GM21786 (cell line): ENCODE measurements at regions not wholly inside any gene's neighbourhood (a gene's known extent, or its start where the extent isn't known, plus 50 kb on each side); places are given as distances from the start of the nearest gene placed in this dataset.
"Not testable (repeated sequence)": the region's sequence is repeated elsewhere in the genome, so short reads cannot be mapped to it uniquely, and the experiment has no call there.

Experiments
- ATAC-seq: cut with Tn5 transposase; IDR thresholded peaks from one replicate; pipeline ENCODE4 v1.9.1; 2021; ENCODE audit not compliant: unreplicated experiment

DNA sequence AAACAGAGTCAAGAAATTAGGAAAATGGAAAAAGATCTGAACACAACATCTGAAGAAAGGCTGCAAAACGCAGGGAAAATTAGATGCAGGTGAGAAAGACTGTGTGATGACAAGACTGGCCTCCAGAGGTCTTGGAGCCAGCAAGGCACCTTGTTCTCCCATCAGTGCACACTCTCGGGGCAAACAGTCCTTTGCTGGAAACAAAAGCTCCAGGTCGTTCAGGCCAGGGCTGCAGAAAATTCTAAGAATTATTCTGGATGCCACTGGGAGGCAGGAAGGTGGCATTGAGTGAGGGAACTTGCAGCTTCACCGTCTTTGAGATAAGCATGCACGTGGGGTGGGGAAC lies 219.9 kb upstream of the SSTR4 start:
- no peak for ATAC-seq

DNA sequence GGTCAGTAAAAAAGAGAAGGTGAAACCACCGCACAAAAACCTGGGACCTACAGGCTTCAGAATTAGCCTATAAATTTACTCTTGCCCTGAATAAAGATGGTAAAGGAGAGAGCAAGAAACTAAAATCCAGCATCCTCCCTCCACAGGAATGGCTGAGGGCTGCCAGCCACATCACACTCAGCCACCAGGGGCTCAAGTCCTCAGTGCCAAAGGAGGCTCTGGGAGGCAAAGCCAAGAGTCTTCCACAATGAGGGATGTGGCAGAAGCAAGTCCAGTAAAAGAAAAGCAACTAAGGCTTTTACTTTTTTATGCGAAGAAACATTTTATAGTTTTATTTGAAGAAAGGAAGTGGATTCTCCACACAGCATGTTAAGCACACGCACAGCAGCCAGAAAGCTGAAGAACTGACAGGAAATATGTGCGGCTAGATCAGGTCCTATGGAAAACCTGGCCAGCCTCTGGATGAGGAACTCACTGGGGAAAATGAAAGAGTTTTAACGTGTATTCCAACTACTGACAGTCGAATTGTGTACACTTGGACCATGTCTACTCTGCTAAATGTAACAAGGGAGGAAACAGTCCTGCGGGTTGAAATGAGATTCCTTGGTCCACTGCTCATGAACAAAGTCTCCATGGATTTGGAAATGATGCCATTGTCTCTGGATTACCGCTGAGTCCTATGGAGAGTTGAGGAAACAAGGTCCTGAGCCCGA lies 219.4 kb upstream of the SSTR4 start:
- ATAC-seq, result no peak

DNA sequence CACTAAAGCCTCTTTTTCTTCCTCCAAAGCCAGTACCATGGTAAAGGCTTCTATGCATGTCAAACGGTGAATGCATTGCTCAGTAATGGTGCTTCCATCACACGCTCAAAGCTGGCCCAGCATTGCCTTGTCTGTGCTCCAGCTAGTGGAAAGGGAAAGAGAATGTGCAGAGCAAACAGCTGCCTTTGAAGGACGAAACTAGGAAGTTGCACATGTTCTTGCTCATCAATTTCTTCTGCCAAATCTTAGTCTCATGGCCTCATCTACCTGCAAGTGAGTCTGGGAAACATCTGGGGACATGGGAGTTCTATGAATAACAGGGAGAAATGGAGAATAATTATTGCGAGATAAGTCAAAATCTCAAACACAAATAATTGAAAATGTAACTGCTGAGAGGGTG lies 216.5 kb upstream of the SSTR4 start:
- ATAC-seq, result no peak

DNA sequence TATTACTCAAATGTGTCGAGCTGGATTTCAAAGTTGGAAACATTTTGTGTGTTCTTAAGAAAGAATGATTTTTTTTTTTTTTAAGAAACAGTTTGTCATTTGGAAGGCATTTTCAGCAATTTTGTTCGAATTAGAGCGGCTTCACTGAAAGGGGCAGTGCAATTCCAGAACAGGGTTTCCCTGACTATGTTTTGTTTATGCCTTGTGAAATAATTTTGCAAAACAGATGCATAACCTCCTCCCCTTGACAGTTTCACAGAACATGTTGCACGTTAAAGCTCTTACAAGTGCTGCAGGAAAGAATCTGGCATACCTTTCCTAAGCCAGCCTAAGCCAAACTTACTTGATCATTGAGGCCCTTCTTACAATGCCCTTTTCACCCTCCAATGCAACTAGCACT lies 216.0 kb upstream of the SSTR4 start:
- ATAC-seq, result no peak

DNA sequence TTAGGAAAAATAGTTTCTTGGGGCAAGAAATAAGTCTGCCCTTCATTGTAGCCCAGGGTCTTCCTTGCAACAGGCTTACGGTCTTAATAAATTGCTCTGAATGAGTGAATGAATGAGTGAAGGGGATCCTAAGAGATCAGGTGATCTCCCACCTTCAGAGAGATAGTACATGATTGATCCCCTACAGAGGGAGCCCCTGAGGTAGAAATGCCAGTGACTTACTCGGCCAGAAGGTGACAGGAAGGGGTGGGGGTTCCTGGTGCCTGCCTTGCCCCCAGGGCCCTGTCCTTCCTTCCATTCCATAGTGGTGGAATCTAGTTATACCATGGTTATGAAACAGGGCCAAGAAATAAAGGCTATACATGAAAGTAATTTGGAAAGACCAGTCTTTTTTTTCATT lies 215.3 kb upstream of the SSTR4 start:
- ATAC-seq, result no peak

DNA sequence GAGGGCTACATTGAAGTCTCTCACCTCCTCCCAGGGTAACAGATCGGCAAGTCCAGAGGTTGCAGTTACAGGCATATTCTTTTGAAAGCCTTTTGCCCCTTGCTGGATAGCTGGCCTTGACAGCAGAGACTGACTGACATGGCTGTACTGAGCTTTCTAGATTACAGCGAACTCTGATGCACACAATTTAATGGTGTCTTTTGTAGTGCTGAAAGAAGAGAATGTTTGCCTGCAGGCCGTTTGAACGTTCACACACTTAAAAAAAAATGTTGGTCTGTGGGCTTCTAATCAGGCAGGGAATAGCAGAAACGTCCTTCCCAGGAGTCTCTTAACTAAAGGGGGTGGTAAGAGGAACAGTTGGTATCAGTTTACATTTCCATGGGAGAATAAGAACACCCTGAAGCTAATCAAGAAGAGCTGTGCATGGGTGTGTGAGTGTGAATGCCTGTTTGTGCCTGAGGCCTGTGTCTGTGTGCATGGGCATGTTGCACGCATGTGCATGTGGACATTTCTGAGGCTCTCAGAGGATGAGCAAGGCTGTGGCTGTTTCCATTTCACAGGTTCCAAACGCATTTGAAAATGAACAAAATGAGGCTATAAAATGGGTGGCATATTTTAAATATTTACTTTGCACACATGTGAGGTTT lies 213.9 kb upstream of the SSTR4 start:
- ATAC-seq, result no peak

DNA sequence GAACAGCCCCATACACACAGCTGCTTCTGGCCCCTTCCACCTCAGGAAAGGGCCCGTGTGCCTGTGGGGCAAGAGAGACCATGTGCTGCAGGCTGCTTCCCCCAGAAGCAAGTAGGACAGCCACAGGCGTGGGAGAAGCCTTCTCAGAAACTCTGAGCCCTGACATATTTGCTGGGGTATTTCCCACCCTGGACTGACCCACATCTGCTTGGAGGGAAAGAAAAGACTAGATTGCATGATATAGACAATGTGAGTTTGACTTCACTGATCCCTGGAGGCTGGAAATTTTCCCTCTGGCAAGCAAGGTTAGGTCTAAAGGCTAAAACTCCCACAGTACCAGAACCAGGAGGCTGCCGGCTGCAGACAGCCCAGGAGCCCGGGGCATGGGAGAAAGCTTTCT lies 213.3 kb upstream of the SSTR4 start:
- no peak for ATAC-seq

DNA sequence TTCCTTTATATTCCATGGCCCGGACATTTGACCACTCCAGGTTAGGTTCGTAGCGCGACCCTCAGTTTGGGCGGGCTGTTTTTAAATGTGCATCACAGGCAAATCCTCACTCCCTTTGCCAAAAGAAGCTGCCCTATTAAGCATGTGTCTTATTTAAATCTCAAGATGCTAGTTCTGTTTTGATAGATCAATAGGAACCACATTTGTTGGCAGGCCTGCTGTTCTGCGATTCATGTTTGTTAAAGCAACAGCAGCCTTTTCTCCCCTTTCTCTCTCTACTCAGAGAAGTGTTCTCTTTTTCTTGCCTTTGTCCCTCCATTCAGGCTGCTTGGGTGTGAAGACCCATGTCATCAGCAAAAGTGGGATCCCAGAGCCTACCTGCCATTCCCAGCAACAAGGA lies 212.0 kb upstream of the SSTR4 start:
- ATAC-seq, result no peak

DNA sequence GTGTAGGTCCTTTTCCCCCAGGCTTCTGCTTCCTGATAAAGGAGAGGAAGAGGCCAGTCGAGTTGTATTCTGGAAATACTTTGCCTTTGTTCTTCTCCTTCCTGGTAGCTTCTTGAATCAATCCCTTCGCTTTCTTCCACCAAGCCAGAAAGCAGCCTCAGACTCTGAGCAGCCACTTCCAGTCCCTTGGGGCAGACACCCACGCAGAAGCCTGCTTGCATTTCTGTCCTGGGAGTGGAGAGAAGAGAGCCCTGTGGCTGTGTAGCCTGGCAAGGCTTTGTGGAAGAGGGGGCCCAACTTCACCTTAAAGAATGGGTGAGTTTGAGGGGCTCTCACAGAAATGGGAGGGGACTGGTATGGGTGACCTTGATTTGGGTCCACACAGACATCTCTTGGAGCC lies 211.0 kb upstream of the SSTR4 start:
- no peak for ATAC-seq

DNA sequence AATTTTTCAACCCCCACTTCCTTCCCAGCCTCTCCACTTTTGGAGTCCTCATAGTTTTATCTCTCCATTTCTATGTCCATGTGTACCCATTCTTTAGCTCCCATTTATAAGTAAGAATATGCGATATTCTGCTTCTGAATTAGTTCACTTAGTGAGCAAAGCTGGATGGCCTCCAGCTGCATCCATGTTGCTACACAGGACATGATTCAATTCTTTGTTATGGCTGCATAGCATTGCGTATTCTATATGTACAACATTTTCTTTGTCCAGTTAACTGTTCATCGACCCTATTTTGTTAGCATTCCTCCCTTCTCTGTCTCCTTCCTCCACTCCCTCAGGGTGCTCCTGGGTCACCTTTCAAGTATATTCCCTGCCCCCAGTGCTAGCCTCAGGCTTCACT lies 210.0 kb upstream of the SSTR4 start:
- no peak for ATAC-seq

DNA sequence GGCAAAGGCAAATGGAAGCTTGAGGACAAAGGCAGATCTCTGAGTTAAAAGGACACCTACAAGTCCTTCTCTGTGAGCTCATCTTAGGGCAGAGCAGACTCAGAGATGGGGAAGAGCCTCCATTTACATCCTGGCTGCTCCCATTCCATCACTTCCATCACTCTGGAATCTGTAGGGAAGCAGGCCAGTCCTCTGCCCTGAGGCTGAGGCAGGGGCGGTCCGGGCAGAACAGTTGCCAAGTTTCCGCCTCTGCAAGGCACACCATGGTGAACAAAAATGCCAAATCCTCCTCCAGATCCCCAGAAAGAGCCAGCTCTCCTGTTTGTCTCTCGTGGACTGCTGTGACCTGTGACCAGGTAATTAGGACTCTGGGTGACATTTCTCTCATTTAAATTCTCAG lies 209.6 kb upstream of the SSTR4 start:
- no peak for ATAC-seq

DNA sequence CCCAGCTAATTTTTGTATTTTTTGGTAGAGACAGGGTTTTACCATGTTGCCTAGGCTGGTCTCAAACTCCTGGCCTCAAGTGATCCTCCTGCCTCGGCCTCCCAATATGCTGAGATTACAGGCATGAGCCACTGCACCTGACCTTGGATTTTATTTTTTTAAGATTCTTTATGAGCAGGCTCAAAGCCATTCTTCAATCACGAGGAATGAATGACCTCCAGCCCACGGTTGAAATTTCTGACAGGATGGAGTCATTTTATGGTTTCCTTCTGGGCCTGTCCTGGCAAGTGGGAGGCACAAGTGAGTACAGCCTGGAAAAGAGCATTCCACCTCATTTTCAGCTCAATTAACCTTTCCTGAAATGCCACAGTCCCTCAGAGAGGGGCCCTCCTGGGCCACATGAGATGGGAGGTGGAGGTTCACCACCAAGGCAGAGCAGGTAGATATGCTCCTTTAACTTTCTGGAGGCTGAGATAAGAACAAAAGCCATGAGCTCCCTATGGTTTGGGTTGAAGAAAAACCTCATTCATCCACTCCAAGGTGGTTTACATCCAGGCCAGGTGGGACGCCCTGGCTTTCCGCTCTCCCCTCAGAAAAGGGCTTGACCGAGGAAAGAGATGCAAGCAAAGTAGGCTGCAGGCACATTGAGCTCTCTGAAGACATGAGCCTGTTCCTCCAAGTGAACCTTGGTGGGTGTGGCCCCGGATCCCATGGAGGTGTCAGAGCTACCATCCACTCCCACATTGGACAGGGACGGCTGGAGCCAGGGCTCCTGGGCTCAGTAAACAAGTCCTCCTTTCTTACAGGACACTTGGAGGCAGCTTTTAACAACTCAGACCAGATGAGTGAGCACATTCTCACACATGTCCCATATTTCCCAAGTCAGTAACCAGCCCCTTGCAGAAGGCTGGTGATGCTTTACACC lies 208.5 kb upstream of the SSTR4 start:
- ATAC-seq, result no peak

DNA sequence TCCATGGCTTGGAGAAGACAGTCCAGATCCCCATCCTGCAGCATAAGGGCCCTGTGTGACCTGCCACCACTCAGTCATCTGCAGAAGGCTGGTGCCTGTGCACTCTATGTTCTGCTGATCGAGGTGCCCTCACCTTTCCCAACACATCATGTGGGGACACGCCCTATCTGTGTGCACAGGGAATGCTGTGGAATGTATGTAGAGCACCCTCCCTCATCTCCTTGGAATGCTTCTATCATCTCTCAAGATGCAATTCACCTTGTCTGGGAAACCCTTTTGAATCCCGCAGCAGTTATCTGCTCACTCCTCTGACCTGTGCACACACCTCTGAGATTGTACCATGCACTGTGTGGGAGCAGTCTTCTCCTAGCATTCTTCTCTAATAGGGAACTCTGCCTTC lies 207.2 kb upstream of the SSTR4 start:
- ATAC-seq, result no peak

DNA sequence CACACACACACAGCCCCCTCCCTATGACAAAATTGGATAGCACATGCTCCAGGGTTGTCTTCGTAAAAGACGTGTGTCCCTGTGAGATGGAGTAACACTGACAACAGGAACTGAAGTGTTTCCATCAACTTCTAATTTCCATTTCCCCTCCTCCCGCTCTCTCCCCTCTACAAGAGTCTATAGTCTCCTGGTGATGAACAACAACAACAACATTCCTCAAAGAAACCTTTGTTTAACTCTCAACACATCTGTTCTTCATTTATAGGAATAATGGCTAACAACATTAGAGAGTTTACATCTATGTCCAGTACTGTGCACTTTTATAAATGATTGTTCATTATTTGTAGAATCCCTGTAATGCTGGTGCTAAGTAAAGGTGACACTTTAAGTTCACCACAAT lies 205.8 kb upstream of the SSTR4 start:
- ATAC-seq, result no peak

DNA sequence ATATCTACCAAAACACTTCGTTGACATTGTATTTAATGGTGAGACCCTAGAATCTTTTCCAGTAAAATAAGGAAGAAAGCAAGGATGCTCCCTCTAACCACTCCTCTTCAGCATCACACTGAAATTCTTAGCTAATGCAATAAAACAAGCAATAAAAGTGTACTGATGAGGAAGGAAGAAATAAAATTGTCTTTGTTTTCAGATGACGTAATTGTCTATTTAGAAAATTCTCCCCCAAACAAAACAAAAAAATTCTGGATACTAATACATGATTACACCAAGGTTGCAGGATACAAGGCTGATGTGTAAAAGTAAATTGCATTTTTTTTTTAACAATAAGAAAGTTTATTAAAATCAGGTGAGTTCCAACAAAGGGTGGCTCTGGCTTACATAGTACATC lies 205.0 kb upstream of the SSTR4 start:
- no peak for ATAC-seq

DNA sequence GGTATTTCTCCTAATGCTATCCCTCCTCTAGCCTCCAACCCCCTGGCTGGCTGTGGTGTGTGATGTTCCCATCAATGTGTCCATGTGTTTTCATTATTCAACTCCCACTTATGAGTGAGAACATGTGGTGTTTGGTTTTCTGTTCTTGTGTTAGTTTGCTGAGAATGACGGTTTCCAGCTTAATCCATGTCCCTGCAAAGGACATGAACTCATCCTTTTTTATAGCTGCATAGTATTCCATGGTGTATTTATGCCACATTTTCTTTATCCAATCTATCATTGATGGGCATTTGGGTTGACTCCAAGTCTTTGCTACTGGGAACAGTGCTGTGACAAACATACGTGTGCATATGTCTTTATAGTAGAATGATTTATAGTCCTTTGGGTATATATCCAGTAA lies 204.4 kb upstream of the SSTR4 start:
- ATAC-seq, result not testable (repeated sequence)

DNA sequence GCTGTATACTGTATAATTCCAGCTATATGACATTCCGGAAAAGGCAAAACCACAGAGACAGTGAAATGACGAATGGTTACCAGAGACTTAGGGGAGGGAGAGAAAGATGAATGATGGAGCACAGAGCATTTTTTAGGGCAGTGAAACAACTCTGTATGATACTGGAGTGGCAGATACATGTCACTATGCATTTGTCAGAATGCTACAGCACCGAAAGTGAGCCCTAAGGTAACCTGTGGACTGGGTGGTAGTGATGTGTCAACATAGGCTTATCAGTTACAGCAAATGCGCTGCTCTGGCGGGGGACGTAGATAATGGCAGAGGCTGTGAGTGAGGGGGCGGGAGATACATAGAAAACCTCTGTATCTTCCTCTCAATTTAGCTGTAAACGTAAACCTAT lies 201.3 kb upstream of the SSTR4 start:
- ATAC-seq, result no peak

DNA sequence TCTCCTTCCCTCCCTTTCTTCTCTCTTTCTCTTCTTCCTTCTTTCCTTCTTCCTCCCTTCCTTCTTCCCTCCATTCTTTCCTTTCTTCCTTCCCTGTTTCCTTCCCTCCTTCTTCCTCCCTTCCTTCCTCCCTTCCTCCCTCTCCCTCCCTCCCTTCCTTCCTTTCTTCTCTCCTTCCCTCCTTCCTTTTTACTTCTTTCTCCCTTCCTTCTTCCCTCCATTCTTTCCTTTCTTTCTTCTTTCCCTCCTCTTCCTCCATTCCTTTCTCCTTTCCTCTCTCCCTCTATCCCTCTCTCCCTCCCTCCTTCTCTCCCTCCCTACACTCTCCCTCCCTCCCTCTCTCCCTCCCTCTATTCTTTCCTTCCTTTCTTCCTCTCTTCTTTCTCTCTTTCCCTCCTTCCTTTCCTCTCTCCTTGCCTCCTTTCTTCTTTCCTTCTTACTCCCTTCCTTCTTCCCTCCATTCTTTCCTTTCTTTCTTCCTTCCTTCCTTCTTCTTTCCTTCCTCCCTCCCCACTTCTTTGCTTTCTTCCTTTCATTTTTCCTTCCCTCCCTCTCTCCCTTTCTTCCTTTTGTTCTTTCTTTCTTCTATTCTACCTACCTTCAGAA lies 200.4 kb upstream of the SSTR4 start:
- no peak for ATAC-seq

DNA sequence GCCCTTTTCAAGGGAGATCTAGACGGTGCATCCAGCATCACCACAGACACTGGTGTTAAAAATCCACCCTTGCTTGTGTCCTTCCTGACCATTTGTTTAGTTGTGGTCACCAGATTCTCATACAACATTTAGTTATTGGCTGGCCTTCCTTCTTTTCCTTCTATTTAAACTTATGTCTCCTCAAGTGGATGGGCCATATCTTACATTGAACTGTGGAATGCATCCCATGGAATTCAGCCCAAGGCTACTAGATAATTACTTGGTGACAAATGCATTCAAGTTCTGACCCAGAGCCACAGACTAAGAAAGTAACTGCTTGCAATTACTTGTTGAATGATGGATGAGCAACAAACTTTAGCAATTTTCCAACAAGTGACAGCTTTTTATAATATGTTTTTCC lies 198.9 kb upstream of the SSTR4 start:
- ATAC-seq, result no peak

DNA sequence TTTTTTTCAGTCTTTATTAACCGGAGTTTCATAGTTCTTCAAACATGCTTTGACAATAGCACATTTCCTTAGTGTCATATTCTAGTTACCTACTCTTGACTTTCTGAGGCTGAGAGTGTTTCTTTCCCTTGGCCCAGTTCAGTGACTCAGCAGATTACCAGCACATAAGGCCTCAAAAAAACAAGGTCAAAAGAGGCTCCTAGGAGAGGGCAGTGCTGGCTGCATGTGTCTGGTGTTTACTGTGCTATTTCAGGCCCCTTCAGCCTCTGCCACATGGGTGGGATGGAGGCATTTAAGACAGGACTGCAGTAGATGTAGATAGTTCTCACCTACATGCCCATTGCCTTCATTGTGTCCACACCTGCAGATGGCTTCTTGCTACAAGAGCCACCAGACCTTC lies 198.2 kb upstream of the SSTR4 start:
- ATAC-seq, result no peak

DNA sequence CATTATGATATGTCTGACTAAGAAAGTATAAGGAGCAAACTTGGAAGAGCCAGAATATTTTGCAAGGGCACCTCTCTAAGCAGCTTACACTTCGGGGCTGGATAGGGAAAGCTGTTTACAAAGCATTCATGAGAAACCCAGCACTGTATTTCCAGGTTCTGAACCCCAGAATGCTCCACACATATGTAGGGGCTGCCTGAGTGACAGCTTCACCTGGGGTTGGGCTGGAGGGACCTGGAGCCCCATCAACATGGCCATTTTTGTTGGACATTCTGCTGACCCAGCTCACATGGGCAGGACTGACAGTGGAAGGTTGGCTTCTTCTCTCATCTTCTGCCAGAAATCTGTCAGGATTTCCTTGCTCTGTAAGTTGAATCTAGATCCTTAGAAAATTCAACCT lies 197.1 kb upstream of the SSTR4 start:
- no peak for ATAC-seq

DNA sequence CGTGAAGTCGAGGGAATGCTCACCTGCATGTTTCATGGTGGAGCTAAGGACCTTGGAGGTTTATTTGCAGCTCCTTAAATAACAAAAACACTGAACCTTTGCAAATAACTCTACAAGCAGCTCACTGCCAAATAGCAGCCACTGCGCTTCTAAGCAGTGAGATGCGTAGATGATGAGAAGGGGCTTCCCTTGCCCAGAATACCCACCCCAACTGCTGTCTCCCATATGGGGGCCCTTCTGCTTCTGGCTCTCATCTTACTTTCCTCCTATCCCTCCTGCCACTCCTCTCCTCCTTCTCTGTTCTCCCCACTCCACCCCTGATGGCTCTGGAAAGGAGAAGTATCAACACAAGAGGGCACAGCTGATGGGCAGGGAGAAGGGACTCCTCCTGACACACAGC lies 193.3 kb upstream of the SSTR4 start:
- ATAC-seq, result no peak
